ENCODE measurements at regions not wholly inside any gene's neighbourhood (a gene's known extent, or its start where the extent isn't known, plus 50 kb on each side); places are given as distances from the start of the nearest gene placed in this dataset.
"Not testable (repeated sequence)": the region's sequence is repeated elsewhere in the genome, so short reads cannot be mapped to it uniquely, and the experiment has no call there.

DNA sequence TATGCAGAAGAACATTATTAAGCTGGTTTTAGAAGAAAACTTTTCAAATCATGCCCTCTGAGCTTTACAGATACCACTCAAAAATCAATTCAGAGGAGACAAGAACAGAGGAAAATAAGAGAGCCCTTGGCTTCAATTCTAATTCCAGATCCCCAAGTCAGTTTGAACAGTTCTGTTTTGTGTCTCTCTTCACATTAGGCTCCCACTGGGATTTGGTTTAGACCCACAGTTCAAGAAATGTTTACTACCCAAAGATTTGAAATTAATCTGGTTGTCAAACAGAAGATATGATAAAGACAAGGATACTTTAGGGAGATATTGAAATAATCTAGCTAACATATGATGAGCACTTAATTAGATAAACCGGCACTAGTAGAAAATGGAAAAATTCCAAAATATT, 329.5 kb downstream of the RAD51AP2 start:
- no peak for DNase-seq

DNA sequence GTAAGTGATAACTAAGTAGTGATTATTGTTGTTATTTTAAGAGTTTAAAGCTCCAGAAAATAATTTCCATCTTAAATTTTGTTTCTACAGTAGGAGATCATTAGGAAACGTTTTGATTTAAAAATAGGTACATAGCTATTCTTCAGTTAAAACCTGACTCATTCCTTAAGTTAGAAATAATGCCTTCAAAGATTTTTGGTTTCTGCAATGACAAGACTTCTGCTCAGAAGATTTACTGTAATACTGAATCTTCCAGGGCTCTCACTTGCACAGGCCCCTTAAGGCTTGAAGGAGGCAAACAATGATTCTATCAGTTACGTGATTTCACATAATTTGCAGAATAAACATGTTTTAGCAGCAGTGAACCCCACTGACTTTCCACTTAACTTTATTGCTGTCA, 333.7 kb downstream of the RAD51AP2 start:
- no peak for DNase-seq

DNA sequence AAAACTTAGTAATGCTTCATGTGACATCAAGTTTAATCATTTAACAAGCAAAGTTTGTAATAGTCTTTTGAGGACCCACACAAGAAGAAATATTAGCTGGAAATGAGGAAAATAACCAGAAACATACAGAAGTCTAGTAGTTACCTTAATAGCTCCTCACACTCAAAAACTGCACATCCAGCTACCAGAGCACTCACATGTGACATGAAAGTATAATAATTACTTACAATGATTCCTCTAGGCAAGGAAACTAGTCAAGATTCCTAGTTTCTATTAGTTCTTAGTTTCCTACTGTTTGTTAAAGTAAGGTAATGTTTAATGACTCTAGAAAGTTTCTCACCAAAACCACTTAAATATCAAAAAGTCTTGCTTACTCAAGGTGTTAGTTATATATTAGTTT, 335.8 kb downstream of the RAD51AP2 start:
- DNase-seq, result no peak

DNA sequence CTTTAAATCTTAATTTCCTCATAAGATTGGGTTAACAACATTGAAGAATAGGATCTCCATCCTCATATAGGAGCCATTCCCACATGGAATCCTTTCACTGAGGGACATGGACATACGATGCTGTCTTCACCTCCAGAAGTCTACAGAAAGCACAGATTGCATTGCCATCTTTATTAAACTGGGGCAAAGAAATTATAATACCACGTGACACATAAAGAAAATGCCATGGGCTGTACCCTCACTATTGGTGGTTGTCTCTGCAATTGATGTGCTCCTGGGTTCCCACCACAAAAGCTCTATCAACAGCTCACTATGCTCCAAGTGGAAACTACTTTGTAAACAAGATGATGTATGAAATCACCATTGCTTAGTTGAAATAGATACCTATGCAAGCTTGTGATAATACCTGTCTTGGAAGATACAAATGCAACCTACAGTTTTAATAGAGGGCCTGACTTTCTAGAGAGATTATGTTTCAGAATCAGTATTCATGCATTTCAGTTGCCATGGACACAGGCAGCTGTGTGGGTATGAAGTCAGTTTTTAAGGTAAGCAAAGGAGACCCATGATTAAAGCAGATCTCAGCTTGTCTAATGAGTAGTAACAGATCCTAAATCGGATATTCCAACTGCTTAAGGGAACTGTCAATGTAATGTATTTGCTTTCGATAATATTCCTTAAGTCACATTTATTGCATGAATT, 337.0 kb downstream of the RAD51AP2 start:
- DNase-seq, result no peak

DNA sequence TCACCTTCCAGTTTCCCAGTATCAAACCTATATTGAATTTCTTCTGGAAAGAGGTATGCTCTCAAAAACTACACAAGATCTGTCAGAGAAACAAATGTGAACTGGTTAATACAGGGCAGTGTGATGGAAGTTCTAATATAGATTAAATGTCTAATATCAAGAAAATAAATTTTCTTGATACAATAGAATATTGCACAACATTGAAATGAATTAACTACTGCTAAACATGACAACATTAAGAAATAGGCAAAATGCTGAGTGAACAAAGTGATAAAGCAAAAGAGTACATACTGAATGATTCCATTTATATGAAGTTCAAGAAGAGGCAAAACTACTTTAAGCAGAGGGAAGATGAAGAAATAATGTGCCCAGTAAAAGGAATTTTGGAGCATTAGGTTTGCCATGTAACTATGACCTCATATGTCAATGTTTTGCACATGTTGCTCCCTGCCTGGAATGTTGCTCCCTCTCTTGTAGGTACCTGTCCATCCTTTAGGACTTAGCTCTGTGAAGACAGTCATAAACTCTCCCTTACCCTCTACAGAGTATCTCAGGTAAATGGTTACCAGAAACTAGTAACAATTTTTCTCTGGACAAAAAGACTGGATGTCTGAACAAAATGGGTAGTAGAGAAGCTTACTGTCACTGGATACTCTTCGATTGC, 339.0 kb downstream of the RAD51AP2 start:
- DNase-seq, result no peak

DNA sequence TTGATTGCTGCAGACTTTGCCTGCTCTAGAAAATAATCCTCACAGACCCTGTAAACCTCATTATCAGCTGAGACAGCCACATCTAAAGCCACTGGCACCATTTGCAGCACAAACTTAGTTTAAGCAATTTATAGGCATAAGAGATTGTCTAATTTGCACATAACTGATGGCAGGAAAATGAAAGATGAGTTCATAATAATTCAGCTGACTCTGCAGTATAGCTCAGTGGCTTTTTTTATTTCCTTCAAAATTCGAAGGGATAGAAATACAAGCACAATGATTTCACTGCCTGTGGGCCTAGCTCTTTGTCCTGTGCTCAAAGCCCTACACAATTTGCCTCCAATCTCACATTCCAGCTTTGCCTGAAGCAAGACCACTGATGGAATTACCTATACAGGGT, 341.2 kb downstream of the RAD51AP2 start:
- no peak for DNase-seq

DNA sequence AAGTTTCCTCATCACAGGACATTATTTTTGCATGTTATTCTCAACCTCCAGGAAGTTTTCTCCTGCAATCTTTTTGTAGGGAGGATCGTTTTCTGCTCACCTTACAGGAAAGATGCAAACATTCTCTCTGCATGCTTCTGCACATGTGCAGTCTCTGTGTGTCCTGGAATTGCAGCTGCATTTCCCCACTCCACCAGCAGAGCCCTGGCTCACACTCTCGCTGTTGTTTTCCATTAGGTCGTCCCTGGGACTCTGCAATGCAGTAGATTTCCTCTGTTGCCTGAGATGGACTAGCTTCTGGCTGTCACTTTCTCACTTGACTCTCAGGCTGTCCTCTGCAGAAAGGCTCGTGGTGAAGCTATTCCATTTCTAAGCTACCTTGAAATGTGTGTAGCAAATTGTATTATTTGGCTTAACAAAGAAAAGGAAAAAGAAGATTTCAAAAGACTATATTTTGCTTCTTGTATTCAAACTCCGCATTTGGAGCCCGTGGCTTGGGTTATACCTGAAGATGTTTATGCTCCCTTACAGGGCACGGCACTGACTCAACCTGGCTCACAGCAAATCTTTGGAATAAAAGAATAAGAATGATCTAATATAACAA, 346.7 kb downstream of the RAD51AP2 start:
- peak; percentile 50 for DNase-seq

DNA sequence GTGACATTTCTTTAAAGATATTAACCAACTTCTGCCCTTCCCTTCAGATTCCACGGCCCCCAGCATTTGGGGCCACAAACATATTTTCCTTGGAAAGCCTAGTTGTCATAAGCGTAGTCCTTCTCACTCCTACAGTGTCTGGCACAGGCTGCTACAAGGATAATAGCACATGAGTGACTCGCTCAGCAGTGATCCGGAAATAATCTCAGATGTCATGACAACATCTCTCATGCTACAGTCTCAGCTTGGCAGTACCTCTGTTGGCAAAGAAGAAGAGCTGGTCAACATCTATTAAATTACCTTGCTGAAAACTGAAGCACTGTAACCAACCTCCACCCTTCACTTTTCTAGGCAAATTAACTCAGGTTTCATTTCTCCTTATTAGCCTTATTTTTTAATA, 351.7 kb downstream of the RAD51AP2 start:
- DNase-seq, result peak; percentile 80

DNA sequence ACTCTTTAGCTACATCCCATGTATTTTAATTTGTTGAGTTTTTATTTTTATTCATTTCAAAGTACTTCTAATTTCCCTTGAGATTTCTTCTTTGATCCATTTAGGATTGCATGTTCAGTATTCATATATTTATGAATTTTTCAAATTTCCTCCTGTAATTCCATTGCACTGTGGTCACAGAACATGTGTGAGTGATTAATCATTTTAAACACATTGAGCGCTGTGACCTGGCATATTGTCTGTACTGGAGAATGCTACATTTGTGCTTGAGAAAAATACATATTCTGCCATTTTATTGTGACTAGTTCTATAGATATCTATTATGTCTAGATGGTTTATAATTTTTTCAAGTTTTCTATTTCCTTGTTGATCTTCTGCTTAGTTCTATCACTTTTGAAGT, 353.7 kb downstream of the RAD51AP2 start:
- DNase-seq, result no peak

DNA sequence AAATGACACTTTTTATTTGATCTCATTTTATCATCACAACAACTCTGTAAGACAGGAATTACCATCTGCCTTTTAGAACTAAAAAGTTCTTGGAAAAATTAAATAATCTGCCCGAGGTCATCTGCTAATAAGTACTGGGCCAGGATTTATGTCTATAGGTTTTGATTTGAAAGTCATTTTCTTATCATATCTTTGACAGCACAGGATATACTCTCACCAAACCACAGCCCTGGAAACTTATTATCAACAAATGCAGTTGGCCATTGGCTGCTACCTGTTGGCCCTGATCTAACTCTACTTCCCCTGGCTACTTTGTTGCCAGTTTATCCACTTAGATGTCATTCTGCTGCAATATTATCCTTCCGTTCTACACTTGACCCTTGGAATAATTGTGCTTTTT, 354.6 kb downstream of the RAD51AP2 start:
- DNase-seq, result no peak

DNA sequence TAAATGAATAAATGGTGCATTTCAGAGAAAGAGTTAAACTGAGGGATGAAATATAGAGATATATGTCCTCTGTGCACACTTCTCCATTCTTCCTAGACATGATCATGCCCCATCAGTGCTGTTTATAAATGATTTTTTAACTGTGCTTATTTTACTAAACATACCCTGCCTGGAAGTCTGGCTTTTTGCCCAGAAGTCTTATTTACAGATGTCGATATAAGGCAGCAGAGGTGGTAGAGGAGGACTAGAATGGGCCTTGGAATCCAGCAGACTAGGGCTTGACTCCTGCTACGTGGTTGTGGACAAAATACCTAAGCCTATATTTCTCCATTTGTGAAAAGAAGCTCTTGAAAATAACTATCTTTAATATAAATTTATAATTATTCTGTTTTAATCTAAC, 355.5 kb downstream of the RAD51AP2 start:
- no peak for DNase-seq

DNA sequence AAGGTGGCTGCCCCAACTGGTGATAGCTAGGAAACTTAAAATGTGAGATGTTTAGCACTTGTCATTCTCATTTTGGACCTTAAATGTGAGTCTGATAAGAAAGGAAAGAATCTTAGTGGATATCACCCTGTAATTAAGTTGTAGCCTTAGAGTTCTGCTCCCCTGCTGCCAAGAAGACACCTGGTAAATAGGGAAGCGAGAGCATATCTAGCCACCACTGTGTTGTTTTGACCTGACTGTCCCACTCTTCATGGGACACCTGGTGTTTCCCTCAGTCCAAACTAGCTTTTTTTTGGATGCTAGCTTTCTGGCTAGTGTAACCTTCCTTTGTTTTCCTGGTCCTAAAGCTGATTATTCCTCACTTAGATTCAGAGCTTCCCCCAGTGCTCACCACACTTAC, 357.6 kb downstream of the RAD51AP2 start:
- no peak for DNase-seq

DNA sequence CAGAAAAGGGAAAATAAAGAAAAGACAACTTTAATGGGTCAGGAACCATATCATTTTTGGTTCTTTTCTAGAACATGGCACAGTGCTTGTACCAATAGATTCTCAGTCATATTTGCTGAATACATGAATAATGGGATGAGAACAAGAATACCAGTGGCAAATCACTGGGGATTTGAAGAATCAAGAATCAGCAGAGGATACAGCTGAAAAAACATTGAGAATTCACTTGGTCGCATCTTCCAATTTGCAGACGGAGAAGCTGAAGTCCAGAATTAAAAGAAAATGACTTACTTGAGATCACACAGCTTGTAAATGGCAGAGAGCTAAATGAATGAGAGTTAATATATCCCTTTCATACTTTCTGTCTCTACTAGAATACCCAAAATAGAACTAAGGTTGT, 362.2 kb downstream of the RAD51AP2 start:
- DNase-seq, result no peak

DNA sequence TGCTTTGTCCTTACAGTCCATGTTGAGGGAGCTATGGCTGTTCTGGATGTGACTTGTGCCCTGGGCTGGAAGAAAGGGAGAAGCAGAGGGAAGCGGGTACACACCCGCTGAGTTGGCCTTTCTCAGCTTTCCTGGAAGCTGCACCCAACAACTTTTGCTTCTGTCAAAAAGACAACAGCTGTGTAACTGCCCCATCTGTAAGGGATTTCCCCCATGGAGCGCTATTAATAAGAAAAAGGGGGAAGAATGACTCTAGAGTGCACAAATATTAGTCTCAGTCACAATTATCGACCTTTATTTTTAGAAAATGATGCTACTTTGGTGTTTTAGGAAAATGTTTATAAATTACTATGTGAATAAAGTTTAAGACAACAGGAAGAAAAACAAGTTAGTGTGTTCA, 368.3 kb downstream of the RAD51AP2 start:
- DNase-seq, result no peak

DNA sequence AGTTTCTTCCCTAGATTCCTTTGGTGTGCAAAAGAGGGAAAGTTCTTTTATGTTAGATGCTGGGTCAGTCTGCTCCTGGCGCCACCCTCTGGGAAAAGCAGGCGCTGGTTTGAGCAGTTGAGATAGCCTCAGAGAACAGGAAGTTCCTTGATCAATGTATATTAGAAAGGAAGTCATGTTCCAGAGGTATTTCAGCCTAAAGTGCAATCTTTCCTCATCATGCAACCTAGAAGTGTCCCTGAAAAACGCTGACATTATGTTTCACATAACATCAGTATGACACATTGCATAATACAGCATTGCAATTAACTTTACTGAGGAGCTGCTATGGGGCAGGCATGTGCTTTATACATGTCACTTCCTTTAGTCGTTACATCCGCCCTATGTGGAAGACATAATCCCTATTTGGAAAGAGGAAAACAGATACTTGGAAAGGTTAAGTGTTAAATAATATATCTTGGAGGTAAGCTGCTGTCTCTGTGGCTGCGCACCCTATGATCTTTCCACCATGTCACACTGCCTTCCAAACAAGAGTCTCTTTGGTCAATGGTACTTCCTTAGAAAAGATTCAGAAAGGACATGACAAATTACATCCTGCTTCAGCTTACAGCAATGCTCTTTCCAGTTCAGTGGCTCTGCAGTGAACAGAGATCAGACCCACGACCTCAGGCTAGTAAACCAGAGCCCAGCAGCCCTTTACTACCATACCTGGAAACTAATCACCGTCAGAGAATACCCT, 369.7 kb downstream of the RAD51AP2 start:
- DNase-seq, result no peak

DNA sequence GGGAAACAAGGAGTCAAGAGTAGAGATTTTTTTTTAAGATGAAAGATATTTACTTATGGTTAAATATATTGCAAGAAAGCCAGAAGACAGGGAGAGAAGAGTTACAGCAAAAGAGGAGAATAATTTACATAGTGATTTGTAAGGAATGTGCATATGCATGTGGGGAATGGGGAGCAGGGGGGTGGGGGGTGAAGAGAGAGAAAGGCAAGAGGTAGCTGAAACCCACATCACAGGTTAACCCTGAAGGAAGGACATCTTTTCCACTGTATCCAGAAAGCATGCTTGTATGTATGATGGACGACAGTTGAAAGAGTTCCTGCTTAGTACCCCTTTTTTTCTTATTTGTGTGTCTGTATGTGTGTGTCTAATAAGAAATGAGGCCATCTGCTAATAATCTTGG, 371.9 kb downstream of the RAD51AP2 start:
- no peak for DNase-seq

DNA sequence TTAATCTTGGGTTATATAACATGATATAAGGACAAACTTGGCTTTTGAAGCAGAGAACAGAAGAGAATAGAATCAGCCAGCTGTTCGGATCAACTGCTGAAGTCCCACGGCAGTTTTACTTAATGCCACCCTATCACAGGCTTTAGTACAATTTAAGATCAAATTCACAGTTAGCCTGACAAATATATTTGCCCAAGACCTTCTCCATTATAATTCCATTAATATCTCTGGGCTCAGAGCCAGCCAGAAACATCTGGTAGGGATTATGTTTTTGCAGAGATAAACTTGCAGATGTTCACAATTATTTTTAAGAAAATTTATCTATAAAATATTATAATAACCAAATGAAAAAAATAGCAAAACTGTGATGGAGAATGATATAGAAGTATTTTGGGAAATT, 381.4 kb downstream of the RAD51AP2 start:
- no peak for DNase-seq

DNA sequence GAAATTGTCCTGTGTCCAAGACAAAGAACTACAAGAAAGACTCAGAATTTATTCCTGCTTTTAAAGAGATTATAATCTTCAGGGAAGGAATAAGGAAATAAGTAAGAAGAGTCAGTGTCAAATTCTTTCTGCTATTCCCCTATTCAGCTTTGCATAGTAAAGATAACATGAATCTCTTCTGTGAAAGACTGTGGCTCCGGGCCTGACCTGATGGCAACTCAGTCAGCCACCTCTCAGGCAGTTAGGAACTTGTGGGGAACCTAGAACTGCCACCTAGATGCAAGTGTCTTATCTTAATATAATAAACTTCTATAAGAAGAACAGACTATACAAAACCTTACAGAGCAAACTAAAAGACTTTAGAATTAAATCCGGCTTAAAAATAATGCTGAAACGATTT, 382.0 kb downstream of the RAD51AP2 start:
- no peak for DNase-seq

DNA sequence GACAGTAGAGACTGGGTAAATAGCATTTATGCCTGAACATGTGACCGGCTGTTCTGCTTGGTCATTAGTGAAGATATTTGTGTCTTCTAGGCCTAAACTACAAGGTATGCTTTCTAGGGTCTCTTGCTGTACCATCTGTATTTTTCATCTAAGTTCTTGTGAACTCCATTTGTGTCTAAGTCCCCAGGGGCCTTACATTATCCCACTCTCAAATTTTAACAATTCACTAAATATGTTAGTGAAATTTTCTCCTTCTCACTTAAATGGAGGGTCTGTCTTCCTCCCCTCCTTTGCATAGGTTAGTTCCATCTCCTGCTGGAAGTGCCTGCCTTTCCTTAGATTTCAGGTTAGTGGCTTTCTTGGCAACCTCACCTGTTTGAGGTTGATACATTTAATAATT, 382.6 kb downstream of the RAD51AP2 start:
- no peak for DNase-seq

DNA sequence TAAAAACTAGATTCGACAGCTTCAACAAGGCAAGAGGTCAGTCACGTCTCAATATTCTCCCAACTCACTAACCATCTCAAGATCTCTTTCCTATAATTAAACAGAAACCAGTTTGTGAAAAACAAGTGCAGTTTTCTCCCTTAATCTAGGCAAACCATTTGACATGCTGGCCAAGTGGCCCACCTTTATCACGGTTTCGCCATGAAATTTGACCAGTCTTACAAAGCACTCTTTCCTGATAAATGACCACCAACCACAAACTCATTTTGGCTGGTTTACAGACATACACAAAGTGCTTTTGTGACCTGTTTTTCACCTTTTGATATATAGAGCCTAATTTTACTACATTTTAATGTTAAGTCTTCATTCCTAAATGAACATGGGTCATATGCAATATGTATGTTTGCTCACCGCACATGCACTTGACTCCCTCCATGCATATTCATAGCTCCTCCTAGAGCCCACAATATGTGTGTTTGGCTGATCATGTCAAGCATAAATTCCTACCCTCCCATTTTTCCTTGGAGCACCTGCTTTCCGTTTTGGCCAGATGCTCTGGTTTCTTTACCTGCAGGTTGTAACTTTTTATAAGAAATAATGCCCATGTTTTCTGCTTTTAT, 385.1 kb downstream of the RAD51AP2 start:
- DNase-seq, result no peak

DNA sequence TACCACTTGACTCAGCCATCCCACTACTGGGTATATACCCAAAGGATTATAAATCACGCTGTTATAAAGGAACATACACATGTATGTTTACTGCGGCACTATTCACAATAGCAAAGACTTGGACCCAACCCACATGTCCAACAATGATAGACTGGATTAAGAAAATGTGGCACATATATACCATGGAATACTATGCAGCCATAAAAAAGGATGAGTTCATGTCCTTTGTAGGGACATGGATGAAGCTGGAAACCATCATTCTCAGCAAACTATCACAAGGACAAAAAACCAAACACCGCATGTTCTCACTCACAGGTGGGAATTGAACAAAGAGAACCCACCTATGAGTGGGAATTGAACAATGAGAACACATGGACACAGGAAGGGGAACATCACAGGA, 387.6 kb downstream of the RAD51AP2 start:
- not testable (repeated sequence) for DNase-seq

DNA sequence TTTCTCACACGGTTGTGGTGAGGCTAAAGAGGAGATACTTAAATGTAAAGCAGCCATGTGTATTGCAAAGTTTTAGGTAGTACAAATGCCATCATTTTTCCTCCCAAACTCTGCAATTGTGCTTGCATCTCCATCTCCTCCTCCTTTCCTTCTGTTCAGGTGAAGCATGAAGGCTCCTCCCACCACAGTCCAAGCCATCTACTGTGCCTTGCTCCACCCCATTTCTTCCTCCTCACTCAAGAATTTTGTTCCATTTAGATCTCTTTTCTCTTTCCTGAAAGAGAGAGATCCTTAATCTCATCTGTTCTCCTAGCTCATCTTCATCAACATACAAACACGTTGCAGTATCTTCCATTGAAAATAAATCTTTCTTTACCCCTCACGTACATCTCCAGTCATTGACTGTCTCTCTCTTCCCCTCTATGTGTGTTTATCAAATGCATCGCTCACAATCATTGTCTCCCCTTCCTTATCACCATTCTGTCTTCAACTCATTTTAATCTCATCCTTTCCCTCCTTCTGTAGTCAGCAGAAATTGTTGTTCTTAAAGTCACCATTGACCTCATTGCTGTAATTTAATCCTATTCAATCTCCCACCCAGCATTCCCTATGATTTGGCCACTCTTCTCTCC, 392.1 kb downstream of the RAD51AP2 start:
- DNase-seq, result no peak

All from retina (tissue), 1 donor.